HEK293 (cell line): ENCODE measurements at regions not wholly inside any gene's neighbourhood (a gene's known extent, or its start where the extent isn't known, plus 50 kb on each side); places are given as distances from the start of the nearest gene placed in this dataset.

Source experiments
- CTCF ChIP-seq: fragments of 450-650 bp; formaldehyde crosslinking; IDR thresholded peaks from 2 replicates; pipeline ENCODE4 v1.5.1; 2016; ENCODE audit warnings: missing biosample characterization, missing genetic modification characterization
- GLIS1 ChIP-seq: fragments of 450-650 bp; formaldehyde crosslinking; IDR thresholded peaks from 2 replicates; pipeline ENCODE4 v1.5.1; 2016; ENCODE audit warnings: missing biosample characterization, missing genetic modification characterization
- HOXC10 ChIP-seq: sonication (generic); formaldehyde crosslinking; IDR thresholded peaks from 2 replicates; pipeline ENCODE4 v1.8.1; 2023; ENCODE audit warnings: mild to moderate bottlenecking, missing genetic modification reagents
- MZF1 ChIP-seq: fragments of 450-650 bp; formaldehyde crosslinking; IDR thresholded peaks from 2 replicates; pipeline ENCODE4 v1.5.1; 2017; ENCODE audit warnings: missing biosample characterization, missing genetic modification characterization, borderline replicate concordance
- TCF7L2 ChIP-seq: IDR thresholded peaks from 2 replicates; pipeline ENCODE4 v1.6.1; 2011; ENCODE audit warnings: low read depth, mild to moderate bottlenecking, inconsistent platforms, low read length, moderate library complexity, borderline replicate concordance
- ZBTB8A ChIP-seq: fragments of 450-650 bp; formaldehyde crosslinking; IDR thresholded peaks from 2 replicates; pipeline ENCODE4 v1.5.1; 2016; ENCODE audit warnings: missing biosample characterization, missing genetic modification characterization
- ZNF121 ChIP-seq: fragments of 450-650 bp; formaldehyde crosslinking; IDR thresholded peaks from 2 replicates; pipeline ENCODE4 v1.5.1; 2016; ENCODE audit warnings: missing biosample characterization, missing genetic modification characterization
- ZNF133 ChIP-seq: fragments of 450-650 bp; formaldehyde crosslinking; IDR thresholded peaks from 2 replicates; pipeline ENCODE4 v1.5.1; 2016; ENCODE audit warnings: missing biosample characterization, missing genetic modification characterization
- ZNF169 ChIP-seq: fragments of 450-650 bp; formaldehyde crosslinking; IDR thresholded peaks from 2 replicates; pipeline ENCODE4 v1.5.1; 2016; ENCODE audit warnings: missing biosample characterization, missing genetic modification characterization
- ZNF391 ChIP-seq: fragments of 450-650 bp; formaldehyde crosslinking; IDR thresholded peaks from 2 replicates; pipeline ENCODE4 v1.5.1; 2016; ENCODE audit warnings: low read depth, missing biosample characterization, missing genetic modification characterization, borderline replicate concordance
- ZNF600 ChIP-seq: fragments of 450-650 bp; formaldehyde crosslinking; IDR thresholded peaks from 2 replicates; pipeline ENCODE4 v1.5.1; 2016; ENCODE audit warnings: missing biosample characterization, missing genetic modification characterization
- ZNF610 ChIP-seq: fragments of 450-650 bp; formaldehyde crosslinking; IDR thresholded peaks from 2 replicates; pipeline ENCODE4 v1.5.1; 2016; ENCODE audit warnings: missing biosample characterization, missing genetic modification characterization, borderline replicate concordance
- ZNF629 ChIP-seq: fragments of 450-650 bp; formaldehyde crosslinking; IDR thresholded peaks from 2 replicates; pipeline ENCODE4 v1.5.1; 2017; ENCODE audit warnings: missing biosample characterization, missing genetic modification characterization

- no peak for TF ChIP-seq CTCF (tag by site-specific recombination)
- TF ChIP-seq ZNF629, result no peak
- TF ChIP-seq ZNF133, result no peak
- TF ChIP-seq ZNF600 (tag by site-specific recombination), result no peak
- no peak for TF ChIP-seq ZNF169 (tag by site-specific recombination)
- TF ChIP-seq ZBTB8A, result no peak
- no peak for TF ChIP-seq HOXC10 (CRISPR knock-in tag)
- no peak for TF ChIP-seq ZNF121 (tag by site-specific recombination)
- no peak for TF ChIP-seq MZF1
- TF ChIP-seq ZNF610, result no peak
- no peak for TF ChIP-seq ZNF391 (tag by site-specific recombination)
- no peak for TF ChIP-seq TCF7L2
- no peak for TF ChIP-seq GLIS1 (tag by site-specific recombination)
Measured at GRCh38 chr6:8943073-8943472, 507.7 kb upstream of the SLC35B3 start.
